ENCODE measurements at regions not wholly inside any gene's neighbourhood (a gene's known extent, or its start where the extent isn't known, plus 50 kb on each side); places are given as distances from the start of the nearest gene placed in this dataset.

- Histone ChIP-seq H4K20me1 (ENCODE audit: control insufficient read depth, insufficient read depth, low read length, poor library complexity, severe bottlenecking) (no peaks in the 10 kb centered on the region), H2AFZ (ENCODE audit: insufficient read depth, low read depth, low read length, poor library complexity, severe bottlenecking) (no peak overlapping the region), H3K4me1 (ENCODE audit: control insufficient read depth in 2 of 2, insufficient read depth in 2 of 2, low read length in 2 of 2) (no peaks in the 10 kb centered on the region), H3K36me3 (replicated peaks in 1 of 2; ENCODE audit: control extremely low read depth in 1 of 2, control insufficient read depth in 1 of 2, extremely low read depth in 1 of 2, insufficient read depth in 2 of 2, low read length in 1 of 2) (no peaks in the 10 kb centered on the region), H3K27me3 (replicated peaks in 1 of 4; ENCODE audit: control extremely low read depth in 1 of 4, control insufficient read depth in 3 of 4, insufficient read depth in 4 of 4, low read length in 3 of 4) (peaks cover 0 to 5% (median 0%) of the 10 kb centered on the region in 4 experiments), H3K9ac (ENCODE audit: low read length) (no peak overlapping the region), H3K27ac (ENCODE audit: low read length in 2 of 2) (no peak overlapping the region), H3K4me2 (replicated peaks; ENCODE audit: low read depth, low read length, poor library complexity, severe bottlenecking) (no peak overlapping the region), H3K9me3 (ENCODE audit: control extremely low read depth in 1 of 3, control insufficient read depth in 2 of 3, insufficient read depth in 1 of 3, low read length in 2 of 3) (no peaks in the 10 kb centered on the region), H3K79me2 (ENCODE audit: control insufficient read depth, insufficient read depth, low read length) (no peaks in the 10 kb centered on the region), H3K4me3 (ENCODE audit: control extremely low read depth in 1 of 5, extremely low read depth in 1 of 5, insufficient read depth in 1 of 5, low read depth in 2 of 5, low read length in 4 of 5) (no peak overlapping the region)
- Mint-ChIP-seq H3K27me3 (peaks cover 34% of the 10 kb centered on the region), H3K9me3 (ENCODE audit: insufficient read depth) (no peaks in the 10 kb centered on the region), H3K4me3 (no peak overlapping the region), H3K27ac (no peak overlapping the region), H3K4me1 (no peaks in the 10 kb centered on the region)
- TF ChIP-seq EZH2 (IDR thresholded peaks at IDR 0.05; ENCODE audit: borderline replicate concordance, insufficient read depth, low read depth, low read length, poor library complexity, severe bottlenecking) = no peak
- TF ChIP-seq CTCF (IDR thresholded peaks at IDR 0.05) = no peak
- ATAC-seq (ENCODE audit: low read depth) (no peak), DNase-seq (no peak)
- intact Hi-C loops (cut with micrococcal nuclease) = no loop called here
- ChIA-PET CTCF (interaction anchor here (1.6 kb wide), 1 partner anchor 13 kb away, joined by 4 read pairs; no protein-coding TSS in a partner anchor), POLR2A (no interaction called here)
- WGBS (ENCODE audit: insufficient coverage) = no CpG with 5 or more reads among the region's 2 CpGs
Measured at GRCh38 chr2:59288771-59289170, 1047.6 kb upstream of the FANCL start.

DNA sequence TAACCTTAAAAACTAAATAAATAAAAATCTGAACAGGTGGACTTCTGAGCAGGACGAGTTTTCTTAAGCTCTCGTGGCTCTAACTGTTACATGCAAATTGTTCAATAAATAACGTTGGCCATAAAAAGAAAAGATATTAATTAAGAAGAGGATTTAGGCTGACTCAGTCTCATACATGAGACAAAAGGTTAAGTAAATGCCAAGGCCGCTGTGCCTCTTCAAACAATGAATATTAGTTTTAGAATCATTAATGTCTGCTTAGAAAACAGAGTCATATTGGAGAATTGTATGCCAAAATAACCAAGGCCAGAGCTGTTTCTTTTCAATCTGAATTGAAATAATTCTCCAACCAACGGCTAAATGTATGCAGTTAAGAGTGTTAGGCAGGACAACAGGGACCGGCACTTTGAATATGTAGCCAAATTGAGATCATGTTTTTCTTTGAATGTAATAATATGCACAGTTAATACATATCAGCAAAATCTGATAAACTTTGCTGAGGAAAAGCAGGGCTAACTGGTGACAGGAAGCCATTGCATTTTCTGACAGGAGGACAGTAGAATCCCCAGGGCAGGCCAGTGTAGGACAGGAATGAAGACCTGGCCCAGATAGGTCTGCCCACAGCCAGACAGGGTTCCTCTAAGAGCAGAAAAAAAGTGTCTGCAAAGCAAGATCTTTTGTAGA is 1041.4 kb upstream of the FANCL start:
- H3K4me1 ChIP-seq (ENCODE audit: control insufficient read depth in 2 of 2, insufficient read depth in 2 of 2, low read length in 2 of 2) = no peaks in the 10 kb centered on the region
- ChIA-PET CTCF (no interaction called here), POLR2A (no interaction called here)
- H3K4me3 ChIP-seq (ENCODE audit: control extremely low read depth in 1 of 5, extremely low read depth in 1 of 5, insufficient read depth in 1 of 5, low read depth in 2 of 5, low read length in 4 of 5) = no peak overlapping the region
- Mint-ChIP-seq H3K4me3 (no peak overlapping the region), H3K9me3 (ENCODE audit: insufficient read depth) (no peaks in the 10 kb centered on the region), H3K27ac (no peak overlapping the region), H3K4me1 (no peaks in the 10 kb centered on the region), H3K27me3 (peaks cover 10% of the 10 kb centered on the region)
- H3K27me3 ChIP-seq (replicated peaks in 1 of 4; ENCODE audit: control extremely low read depth in 1 of 4, control insufficient read depth in 3 of 4, insufficient read depth in 4 of 4, low read length in 3 of 4) = no peaks in the 10 kb centered on the region
- H3K27ac ChIP-seq (ENCODE audit: low read length in 2 of 2) = no peak overlapping the region
- ATAC-seq (ENCODE audit: low read depth) = no peak
- intact Hi-C loops (cut with micrococcal nuclease) = no loop called here
- no peaks in the 10 kb centered on the region for H4K20me1 ChIP-seq (ENCODE audit: control insufficient read depth, insufficient read depth, low read length, poor library complexity, severe bottlenecking)
- no peak overlapping the region for H2AFZ ChIP-seq (ENCODE audit: insufficient read depth, low read depth, low read length, poor library complexity, severe bottlenecking)
- no peak for DNase-seq
- no peak overlapping the region for H3K9ac ChIP-seq (ENCODE audit: low read length)
- no peaks in the 10 kb centered on the region for H3K79me2 ChIP-seq (ENCODE audit: control insufficient read depth, insufficient read depth, low read length)
- WGBS (ENCODE audit: insufficient coverage) = no CpG with 5 or more reads among the region's 6 CpGs
- no peaks in the 10 kb centered on the region for H3K36me3 ChIP-seq (replicated peaks in 1 of 2; ENCODE audit: control extremely low read depth in 1 of 2, control insufficient read depth in 1 of 2, extremely low read depth in 1 of 2, insufficient read depth in 2 of 2, low read length in 1 of 2)
- TF ChIP-seq EZH2 (IDR thresholded peaks at IDR 0.05; ENCODE audit: borderline replicate concordance, insufficient read depth, low read depth, low read length, poor library complexity, severe bottlenecking) = no peak
- TF ChIP-seq CTCF (IDR thresholded peaks at IDR 0.05) = no peak
- no peak overlapping the region for H3K4me2 ChIP-seq (replicated peaks; ENCODE audit: low read depth, low read length, poor library complexity, severe bottlenecking)
- no peaks in the 10 kb centered on the region for H3K9me3 ChIP-seq (ENCODE audit: control extremely low read depth in 1 of 3, control insufficient read depth in 2 of 3, insufficient read depth in 1 of 3, low read length in 2 of 3)
